GM12878 (cell line): ENCODE measurements at regions not wholly inside any gene's neighbourhood (a gene's known extent, or its start where the extent isn't known, plus 50 kb on each side); places are given as distances from the start of the nearest gene placed in this dataset.
"Not testable (repeated sequence)": the region's sequence is repeated elsewhere in the genome, so short reads cannot be mapped to it uniquely, and the experiment has no call there.

ENCODE experiments used
- CHD2 ChIP-seq: IDR thresholded peaks from 2 replicates; pipeline ENCODE4 v1.6.1; 2011; ENCODE audit warnings: low read depth, low read length, improper control_type of control experiment, borderline replicate concordance
- ETV6 ChIP-seq, 2 experiments: fragments of 450-650 bp in 1 of 2; IDR thresholded peaks in 1 of 2; conservative IDR thresholded peaks in 1 of 2; 2 replicates each; pipeline ENCODE4 v1.6.1; 2014; ENCODE audit warnings: antibody characterized with exemption in 1 of 2, borderline replicate concordance in 1 of 2, low read depth in 1 of 2, mild to moderate bottlenecking in 1 of 2, moderate library complexity in 1 of 2
- EZH2 ChIP-seq: IDR thresholded peaks from 2 replicates; pipeline ENCODE4 v1.6.1; 2012; ENCODE audit warnings: low read depth, mild to moderate bottlenecking, control low read depth, inconsistent platforms, low read length, borderline replicate concordance; ENCODE audit not compliant: control insufficient read depth
- YY1 ChIP-seq: IDR thresholded peaks from 2 replicates; pipeline ENCODE4 v1.6.1; 2011; ENCODE audit warnings: low read depth, mild to moderate bottlenecking, low read length
- TF ChIP-seq, protein P1 (sequence below), 3 experiments: IDR thresholded peaks in 2 of 3; conservative IDR thresholded peaks in 1 of 3; 2 replicates each; pipeline ENCODE4 v1.5.1; 2011; ENCODE audit warnings: low read depth in 3 of 3, low read length in 3 of 3, mild to moderate bottlenecking in 3 of 3, control low read depth in 2 of 3, moderate library complexity in 2 of 3, inconsistent platforms in 1 of 3, mixed read lengths in 1 of 3; ENCODE audit not compliant: control insufficient read depth in 2 of 3, insufficient read depth in 1 of 3; ENCODE audit errors: extremely low read depth in 1 of 3
- TF ChIP-seq, protein P2 (sequence below): IDR thresholded peaks from 2 replicates; pipeline ENCODE4 v1.6.1; 2012; ENCODE audit warnings: mild to moderate bottlenecking, low read depth, low read length

DNA sequence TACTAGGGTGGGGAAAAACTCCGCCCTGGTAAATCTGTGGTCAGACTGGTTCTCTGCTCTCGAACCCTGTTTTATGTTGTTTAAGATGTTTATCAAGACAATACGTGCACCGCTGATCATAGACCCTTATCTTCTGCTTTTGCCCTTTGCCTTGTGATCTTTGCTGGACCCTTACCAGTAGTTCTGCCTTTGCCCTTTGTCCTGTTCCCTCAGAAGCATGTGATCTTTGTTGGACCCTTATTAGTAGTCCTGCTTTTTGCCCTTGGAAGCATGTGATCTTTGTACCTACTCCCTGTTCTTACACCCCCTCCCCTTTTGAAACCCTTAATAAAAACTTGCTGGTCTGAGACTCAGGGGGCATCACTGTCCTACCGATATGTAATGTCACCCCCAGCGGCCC is 64.3 kb upstream of the EEF2KMT start:
- TF ChIP-seq ETV6 (conservative IDR thresholded peaks at IDR 0.05 in 1 of 2, IDR thresholded peaks at IDR 0.05 in 1 of 2; ENCODE audit: borderline replicate concordance in 1 of 2, low read depth in 1 of 2); YY1; EZH2; CHD2: not testable (repeated sequence)
- TF ChIP-seq, protein P1, sequence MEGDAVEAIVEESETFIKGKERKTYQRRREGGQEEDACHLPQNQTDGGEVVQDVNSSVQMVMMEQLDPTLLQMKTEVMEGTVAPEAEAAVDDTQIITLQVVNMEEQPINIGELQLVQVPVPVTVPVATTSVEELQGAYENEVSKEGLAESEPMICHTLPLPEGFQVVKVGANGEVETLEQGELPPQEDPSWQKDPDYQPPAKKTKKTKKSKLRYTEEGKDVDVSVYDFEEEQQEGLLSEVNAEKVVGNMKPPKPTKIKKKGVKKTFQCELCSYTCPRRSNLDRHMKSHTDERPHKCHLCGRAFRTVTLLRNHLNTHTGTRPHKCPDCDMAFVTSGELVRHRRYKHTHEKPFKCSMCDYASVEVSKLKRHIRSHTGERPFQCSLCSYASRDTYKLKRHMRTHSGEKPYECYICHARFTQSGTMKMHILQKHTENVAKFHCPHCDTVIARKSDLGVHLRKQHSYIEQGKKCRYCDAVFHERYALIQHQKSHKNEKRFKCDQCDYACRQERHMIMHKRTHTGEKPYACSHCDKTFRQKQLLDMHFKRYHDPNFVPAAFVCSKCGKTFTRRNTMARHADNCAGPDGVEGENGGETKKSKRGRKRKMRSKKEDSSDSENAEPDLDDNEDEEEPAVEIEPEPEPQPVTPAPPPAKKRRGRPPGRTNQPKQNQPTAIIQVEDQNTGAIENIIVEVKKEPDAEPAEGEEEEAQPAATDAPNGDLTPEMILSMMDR (IDR thresholded peaks at IDR 0.05 in 2 of 3, conservative IDR thresholded peaks at IDR 0.05 in 1 of 3; ENCODE audit: control insufficient read depth in 2 of 3, extremely low read depth in 1 of 3, insufficient read depth in 1 of 3, low read depth in 3 of 3, low read length in 3 of 3): not testable (repeated sequence)
- TF ChIP-seq, protein P2, sequence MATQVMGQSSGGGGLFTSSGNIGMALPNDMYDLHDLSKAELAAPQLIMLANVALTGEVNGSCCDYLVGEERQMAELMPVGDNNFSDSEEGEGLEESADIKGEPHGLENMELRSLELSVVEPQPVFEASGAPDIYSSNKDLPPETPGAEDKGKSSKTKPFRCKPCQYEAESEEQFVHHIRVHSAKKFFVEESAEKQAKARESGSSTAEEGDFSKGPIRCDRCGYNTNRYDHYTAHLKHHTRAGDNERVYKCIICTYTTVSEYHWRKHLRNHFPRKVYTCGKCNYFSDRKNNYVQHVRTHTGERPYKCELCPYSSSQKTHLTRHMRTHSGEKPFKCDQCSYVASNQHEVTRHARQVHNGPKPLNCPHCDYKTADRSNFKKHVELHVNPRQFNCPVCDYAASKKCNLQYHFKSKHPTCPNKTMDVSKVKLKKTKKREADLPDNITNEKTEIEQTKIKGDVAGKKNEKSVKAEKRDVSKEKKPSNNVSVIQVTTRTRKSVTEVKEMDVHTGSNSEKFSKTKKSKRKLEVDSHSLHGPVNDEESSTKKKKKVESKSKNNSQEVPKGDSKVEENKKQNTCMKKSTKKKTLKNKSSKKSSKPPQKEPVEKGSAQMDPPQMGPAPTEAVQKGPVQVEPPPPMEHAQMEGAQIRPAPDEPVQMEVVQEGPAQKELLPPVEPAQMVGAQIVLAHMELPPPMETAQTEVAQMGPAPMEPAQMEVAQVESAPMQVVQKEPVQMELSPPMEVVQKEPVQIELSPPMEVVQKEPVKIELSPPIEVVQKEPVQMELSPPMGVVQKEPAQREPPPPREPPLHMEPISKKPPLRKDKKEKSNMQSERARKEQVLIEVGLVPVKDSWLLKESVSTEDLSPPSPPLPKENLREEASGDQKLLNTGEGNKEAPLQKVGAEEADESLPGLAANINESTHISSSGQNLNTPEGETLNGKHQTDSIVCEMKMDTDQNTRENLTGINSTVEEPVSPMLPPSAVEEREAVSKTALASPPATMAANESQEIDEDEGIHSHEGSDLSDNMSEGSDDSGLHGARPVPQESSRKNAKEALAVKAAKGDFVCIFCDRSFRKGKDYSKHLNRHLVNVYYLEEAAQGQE: not testable (repeated sequence)
